ENCODE measurements at regions not wholly inside any gene's neighbourhood (a gene's known extent, or its start where the extent isn't known, plus 50 kb on each side); places are given as distances from the start of the nearest gene placed in this dataset.

DNA sequence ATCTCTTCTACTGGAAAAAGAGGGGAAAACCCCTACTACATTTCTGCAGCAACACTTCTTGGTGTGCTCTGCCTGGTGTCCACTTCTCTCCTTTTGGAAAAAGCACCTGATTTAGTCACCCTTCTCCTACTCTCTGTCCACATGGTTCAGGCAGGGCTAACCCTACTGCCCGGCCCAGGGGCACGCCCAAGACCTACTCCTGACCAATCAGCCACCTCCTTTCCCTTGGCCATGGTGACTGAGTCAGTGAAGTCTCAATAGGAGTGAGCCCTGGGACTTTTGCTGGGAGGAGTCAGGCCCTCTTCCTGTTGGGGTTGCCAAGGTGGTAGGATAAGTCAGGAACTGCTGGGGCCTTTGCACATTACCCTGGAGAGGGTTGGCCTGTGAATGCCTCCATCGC is 52.5 kb upstream of the MYL2 start:
- TF ChIP-seq POLR2A (IDR thresholded peaks at IDR 0.05): no peak
- TF ChIP-seq, protein P1, sequence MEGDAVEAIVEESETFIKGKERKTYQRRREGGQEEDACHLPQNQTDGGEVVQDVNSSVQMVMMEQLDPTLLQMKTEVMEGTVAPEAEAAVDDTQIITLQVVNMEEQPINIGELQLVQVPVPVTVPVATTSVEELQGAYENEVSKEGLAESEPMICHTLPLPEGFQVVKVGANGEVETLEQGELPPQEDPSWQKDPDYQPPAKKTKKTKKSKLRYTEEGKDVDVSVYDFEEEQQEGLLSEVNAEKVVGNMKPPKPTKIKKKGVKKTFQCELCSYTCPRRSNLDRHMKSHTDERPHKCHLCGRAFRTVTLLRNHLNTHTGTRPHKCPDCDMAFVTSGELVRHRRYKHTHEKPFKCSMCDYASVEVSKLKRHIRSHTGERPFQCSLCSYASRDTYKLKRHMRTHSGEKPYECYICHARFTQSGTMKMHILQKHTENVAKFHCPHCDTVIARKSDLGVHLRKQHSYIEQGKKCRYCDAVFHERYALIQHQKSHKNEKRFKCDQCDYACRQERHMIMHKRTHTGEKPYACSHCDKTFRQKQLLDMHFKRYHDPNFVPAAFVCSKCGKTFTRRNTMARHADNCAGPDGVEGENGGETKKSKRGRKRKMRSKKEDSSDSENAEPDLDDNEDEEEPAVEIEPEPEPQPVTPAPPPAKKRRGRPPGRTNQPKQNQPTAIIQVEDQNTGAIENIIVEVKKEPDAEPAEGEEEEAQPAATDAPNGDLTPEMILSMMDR (IDR thresholded peaks at IDR 0.05): no peak
- TF ChIP-seq POLR2AphosphoS5 (IDR thresholded peaks at IDR 0.05): no peak

All from breast epithelium (tissue), 3 donors.